H4 (cell line): ENCODE measurements at regions not wholly inside any gene's neighbourhood (a gene's known extent, or its start where the extent isn't known, plus 50 kb on each side); places are given as distances from the start of the nearest gene placed in this dataset.
"Not testable (repeated sequence)": the region's sequence is repeated elsewhere in the genome, so short reads cannot be mapped to it uniquely, and the experiment has no call there.

Experiments
- DNase-seq: peaks from one replicate; pipeline ENCODE4 v3.0.0-alpha.2; 2015; ENCODE audit warnings: low spot score

DNA sequence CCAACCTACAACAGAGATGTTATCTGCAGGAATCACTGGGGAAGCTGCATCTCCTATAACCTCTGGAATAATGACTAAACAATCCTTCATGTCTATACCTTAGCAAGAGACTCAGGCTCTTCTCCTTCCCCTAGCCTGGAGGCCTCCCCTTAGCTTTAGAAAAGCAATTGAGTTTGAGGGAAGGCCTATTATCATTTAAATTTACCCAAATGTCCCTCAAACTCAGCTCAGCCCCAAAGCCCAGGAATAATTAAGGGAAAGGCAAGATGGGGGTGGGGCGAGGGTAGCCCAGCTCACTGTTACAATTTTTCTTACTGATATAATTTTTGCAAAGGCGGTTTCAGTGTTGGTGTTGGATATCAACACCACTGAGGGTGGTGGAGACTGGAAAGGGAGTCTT lies 151.4 kb upstream of the EEA1 start:
- no peak for DNase-seq

DNA sequence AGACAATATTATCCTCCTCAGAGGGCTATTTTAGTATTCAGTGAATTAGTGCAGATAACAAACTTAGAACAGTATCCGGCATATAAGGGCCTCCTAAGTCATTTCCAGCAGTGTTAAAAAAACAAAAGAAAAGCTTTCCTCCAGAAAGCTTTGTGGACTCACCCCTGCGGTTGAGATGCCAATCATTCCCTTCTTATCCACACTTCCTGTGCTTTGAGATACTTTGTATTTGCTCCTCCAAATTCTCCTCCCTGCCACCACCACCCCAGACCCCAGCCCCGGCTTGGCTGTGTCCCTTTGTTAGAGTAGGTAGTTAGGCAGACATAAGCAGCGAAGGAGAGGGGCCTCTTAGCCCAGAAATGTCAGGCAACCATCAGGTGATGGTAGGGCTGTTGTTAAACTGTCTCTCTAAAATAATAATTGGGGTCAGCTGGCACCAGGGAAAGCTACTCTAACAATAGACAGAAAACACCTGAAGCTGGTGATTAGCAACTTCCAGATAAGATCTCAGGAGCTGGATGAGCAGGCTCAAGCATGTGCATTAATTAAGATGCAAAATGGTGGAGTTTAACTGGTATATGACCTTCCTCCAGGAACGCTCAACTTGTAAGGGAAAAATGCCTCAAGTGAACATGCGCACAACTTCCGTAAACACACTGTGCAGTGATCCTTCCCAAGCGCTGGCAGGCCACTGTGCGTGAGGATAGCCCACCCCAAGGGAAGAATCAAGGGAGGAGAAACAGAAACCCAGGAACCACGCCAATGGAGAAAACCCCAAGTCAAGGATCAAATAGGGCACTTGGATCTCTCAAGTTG lies 152.1 kb upstream of the EEA1 start:
- DNase-seq: peak; percentile 21

DNA sequence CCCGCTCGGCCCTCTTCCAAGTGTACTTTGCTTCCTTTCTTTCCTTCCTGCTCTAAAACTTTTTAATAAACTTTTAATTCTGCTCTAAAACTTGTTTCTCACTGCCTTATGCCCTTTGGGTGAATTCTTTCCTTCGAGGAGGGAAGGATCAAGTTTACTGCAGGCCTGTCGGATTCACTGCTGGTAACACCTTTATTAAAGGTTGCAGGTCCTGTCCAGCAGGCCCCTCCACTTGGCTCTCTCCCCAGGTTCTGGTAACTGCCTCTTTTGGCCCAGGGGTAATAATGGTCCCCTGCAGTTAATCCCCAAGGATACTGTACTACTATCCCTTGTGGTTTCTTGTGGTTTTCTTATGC lies 152.7 kb upstream of the EEA1 start:
- no peak for DNase-seq

DNA sequence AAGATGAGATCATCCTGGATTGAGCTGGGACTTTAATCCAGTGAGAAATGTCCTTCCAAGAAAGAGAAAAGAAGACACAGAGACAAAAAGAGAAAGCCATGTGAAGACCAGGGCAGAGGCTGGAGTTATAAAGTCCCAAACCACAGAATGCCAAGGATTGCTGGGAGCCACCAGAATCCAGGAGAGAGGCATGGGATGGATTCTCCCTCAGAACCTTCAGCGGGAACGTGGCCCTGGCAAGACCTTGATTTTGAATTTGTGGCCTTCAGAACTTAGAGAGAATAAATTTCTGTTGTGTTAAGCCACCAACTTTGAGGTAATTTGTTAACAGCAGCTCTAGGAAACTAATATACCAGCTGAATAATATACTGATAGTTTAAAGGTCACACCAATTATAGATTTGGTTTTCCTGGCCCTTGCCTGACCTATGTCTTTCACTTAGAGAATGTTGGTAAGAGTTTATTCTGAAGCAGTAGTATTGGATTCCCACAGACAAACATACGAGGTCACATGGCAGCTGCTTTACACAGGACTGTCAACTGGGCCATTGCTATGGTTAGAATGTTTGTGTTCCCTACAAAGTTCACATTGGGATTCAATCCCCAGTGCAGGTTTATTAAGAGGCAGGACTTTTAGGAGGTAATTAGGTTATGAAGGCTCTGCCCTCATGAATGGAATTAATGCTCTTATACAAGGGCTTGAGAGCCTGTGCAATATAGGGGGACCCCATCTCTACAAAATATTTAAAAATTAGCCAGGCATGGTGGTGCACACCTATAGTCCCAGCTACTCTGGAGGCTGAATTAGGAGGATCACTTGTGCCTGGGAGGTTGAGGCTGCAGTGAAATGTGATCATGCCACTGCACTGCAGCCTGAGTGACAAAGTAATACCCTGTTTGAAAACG lies 156.5 kb upstream of the EEA1 start:
- DNase-seq: no peak

DNA sequence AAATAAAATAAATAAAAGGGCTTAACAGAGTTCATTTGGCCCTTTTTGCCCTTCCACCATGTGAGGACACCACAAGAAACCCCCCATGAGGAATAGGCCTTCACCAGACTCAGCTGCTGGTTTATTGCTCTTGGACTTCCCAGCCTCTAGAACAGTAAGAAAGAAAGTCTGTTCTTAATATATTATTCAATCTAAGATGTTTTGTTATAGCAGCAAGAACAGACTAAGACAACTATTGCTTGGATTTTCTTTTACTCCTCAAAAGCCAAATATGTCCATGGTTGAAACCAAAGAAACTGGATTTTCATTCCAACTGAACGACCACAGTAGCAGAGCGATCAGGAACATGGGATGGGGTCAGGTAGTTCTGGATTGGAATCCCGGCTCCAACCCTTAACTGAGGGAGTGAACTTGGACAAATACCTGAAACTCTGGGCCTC lies 157.2 kb upstream of the EEA1 start:
- DNase-seq: no peak

DNA sequence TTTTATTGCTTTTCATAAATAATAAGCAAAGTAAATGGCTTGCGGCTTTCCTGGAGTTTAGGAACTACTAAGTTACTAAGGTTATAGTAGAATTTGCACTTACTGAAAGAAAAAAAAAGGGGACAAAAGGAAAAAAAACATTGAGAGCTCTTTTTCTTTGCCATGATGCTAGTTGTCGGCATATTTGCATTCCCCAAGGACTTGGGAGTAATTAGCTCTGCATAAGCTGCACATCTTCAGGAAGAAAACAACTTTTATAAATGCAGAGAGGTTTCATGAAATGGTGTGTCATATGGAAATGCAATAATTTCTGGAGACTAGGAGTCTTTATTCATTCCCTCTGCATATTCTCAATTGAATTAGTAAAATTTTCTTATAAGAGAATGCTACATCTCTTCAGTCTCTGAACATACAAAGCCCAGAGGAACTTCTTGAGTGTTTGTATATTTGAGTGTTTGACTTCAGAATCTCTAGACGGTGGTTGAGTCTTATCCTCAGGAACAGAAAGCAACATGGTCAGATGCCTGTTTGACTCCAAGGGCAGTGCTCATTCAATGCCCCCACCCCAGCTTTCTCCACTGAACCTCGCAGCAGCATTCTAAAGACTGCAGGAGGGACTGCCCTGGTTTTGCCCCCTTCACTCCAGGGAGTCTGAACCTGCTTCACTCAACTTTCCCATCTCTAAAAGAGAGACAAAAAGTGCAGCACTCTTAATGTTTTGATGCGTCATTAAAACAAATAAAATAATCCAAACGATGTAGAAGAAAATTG lies 158.9 kb upstream of the EEA1 start:
- no peak for DNase-seq

DNA sequence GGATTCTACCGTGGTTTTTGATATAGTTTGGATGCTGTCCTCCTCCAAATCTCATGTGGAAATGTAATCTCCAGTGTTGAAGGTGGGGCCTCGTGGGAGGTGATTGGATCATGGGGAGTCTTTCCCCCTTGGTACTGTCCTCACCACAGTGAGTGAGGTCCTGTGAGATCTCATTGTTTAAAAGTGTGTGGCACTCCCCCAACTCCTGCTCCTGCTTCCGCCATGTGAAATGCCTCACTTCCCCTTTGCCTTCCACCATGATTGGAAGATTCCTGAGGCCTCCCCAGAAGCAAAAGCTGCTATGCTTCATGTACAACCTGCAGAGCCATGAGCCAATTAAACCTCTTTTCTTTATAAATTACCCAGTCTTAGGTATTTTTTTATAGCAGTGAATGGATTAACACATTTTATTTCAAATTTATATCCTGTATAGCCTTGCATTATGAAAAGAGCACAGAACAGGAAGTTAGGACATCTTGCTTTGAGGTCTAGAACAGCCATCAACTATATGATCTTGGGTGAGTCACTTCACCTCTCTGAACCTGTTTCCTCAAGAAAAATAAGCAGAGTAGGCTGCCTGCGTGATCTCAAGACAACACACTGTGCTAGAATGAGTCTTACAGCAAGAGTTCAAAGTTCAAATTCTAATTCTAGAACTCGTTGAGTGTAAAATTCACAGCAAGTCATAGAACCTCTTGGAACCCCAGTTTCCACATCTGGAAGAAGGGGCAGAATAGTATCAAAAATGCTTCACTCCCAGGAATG lies 160.9 kb upstream of the EEA1 start:
- peak; percentile 56 for DNase-seq

DNA sequence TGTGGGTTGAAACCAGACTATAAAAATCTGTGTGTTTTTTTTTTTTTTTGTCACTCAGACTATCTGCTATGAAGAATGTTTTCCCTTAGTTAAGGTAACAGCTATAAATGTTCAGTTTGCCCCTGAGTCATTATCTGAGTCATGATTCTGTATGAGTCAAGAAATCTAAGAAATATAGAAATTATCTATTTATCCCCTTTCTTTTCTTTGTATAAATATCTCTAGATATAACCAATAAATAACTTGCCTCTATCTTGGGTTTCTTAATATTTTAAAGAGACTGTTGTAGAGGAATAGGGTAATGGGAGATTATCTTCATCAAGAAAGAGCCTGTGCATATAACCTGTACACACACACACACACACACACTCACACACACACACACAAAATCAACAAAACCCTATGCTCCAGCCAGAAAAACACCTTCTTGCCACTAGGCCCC lies 161.7 kb upstream of the EEA1 start:
- no peak for DNase-seq

DNA sequence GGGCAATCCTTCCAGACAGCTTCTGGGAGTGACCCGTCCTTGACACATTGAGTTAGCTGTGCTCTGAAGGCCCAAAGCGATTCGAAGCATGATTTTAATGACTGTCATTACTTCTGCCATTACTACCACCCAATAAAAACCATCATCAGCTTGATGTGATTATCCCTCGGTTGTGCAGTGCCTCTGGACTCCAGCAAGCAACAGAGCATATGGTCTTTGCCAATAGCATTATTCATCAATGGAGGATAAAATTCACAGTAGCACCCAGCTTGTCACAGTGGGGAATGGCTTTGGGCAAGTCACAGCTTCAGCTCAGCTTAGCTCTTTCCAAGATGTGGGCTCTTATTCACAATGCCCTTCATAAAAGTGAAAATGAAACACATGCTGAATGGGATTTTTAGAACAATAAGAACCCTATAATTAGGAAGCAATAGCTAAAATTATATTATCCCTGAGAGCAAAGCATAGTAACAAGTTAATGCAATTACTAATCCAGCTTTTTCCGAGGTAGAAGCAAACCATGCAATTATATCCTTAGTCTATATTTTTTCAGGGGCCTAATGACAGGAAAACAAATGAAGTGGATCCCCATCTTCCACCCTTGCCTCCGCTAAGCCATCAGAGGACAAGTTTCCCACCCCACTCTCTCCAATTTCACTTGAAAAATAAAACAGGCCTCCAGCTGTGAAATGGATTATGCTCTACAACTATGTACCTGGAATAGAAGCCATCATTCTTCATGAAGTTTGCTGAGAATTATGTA lies 163.0 kb upstream of the EEA1 start:
- DNase-seq: no peak

DNA sequence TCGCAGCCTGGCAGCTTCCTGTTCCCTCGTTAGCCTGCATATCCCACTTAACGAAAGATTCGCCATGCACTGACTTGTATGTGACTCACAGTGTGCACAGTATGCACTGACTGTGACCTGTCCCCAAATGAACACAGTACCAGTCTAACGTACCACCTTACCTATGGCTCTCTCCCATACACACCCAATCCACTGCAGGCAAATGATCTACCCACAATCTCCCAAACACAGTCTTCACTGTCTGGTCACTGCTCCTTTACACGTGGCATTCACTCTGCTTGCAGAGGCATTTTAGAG lies 163.5 kb upstream of the EEA1 start:
- no peak for DNase-seq

DNA sequence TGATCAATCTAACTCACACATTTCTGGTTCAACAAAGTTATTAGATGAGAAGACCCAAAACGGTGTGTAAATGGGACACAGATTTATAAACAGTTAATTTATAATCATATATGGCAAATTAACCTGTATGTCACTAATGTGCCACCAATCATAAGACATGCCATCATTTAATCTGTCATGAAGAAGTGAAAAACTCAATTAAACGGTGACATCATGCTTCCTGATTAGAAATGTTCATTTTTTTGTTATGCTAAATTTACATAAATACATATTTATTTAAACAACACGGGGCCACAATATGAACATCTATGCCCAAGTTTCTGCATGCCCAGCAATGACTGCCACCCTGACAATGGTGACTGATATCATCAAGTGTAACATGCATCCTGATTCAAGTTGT lies 164.1 kb upstream of the EEA1 start:
- DNase-seq: no peak

DNA sequence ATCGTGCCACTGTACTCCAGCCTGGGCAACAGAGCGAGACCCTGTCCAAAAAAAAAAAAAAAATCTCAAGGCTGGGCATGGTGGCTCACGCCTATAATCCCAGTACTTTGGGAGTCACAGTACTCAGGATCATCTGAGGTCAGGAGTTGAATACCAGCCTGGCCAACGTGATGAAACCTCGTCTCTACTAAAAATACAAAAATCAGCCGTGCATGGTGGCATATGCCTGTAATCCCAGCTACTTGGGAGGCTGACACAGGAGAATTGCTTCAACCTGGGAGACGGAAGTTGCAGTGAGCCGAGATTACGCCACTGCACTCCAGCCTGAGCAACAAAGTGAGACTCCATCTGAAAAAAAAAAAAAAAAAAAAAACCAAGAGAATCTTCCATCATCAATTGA lies 165.1 kb upstream of the EEA1 start:
- not testable (repeated sequence) for DNase-seq

DNA sequence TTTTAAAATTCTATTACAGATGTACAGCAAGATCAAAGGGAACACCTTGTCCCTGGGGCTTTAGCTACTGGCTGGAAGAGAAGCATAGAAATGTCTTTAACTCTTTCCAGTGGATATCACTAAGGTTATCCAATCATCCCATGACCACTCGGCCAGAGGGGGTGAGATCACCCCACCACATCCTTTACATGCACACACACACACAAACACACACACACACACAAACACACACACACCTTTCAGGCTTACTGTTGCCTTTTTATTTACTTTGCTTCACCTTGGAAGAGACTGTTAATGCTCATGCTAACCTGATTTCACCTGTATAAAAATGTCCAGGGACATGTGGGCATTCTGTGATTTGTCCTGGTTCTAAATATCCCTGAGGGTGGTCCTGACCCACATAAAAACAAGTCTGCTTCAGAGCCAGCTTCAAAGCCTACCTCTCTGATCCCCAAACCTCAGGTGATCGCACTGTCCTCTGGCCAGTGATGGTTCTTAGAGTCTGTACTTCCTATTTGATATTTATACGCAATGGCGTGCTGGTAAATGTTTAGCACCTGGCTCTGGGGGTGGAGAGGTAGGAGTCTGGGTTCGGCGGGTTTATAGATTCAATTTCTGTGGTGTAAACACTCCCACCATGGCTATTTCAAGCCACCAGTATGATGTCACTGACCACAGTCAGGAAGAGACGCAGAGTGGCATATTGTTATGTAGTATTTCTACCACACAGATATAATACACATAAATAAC lies 166.1 kb upstream of the EEA1 start:
- peak; percentile 41 for DNase-seq

DNA sequence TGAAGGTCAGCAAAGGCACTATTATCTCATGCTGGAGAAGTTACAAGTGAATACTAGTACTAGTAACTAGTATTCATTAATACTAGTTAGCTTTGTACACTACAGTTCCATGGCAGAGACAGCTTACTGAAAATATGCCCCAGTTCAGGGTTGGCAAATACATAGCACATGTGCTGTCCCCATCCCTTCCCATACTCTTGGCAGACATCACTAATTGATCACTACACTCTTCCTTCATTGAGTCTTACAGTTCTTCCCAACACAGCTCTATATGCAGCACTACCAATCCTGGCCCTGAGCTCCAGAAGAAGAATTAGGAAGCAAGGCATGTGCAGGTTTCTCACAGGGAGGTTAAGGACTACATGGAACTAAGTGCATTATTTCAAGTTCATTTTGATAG lies 168.3 kb upstream of the EEA1 start:
- no peak for DNase-seq

DNA sequence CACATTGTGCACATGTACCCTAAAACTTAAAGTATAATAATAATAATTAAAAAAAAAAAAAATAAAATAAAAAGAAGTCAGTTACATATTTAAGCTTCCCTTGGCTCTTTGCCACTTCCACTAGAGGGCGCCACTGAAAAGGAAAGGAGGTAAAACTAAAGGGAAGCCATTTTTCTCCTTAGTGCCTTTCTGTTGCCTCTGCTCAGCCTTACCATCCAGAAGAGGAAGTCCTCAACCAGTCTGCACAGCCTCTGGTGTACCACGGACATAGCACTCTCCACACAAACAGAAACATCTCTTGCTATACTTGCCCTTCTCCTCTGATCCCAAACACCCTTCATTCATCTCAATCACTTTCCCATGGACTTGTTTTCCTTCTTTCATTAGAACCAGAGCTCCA lies 169.0 kb upstream of the EEA1 start:
- DNase-seq: peak; percentile 31

DNA sequence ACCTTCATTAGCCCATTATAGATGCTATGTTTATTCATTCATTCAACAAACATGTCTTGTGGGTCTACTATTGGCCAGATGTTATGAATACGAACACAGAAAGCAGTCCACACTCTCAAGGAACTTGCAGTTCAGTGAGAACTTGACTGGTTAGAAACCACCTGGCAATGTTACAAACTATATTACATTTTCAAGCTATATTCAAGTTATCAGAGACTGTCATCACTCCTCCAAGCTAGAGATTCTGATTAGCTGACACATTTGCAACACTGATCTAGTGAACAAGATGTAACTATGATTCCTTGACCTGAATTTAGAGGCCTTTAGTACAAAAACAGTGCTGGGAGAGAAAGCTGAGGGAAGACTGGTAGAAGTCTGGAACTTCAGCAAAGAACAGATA lies 170.7 kb upstream of the EEA1 start:
- DNase-seq: no peak

DNA sequence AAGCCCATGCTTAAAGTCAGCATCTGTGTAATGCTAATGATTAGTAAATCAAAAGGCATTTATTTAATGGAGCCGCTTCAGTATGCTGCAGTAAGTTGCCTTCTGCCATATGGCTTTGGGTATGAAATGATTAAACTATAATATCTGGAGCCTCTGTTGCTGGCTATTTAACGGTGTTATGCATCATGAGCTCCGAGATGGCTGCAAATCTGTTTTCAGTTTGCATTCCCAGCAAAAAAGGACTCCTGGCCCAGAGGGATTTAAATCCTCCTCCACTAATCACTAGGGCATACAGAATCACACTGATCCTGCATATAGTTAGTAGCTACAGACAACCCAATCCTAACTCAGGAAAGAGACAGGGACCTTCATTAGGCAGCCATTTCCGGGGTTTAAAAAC lies 171.5 kb upstream of the EEA1 start:
- DNase-seq: no peak

DNA sequence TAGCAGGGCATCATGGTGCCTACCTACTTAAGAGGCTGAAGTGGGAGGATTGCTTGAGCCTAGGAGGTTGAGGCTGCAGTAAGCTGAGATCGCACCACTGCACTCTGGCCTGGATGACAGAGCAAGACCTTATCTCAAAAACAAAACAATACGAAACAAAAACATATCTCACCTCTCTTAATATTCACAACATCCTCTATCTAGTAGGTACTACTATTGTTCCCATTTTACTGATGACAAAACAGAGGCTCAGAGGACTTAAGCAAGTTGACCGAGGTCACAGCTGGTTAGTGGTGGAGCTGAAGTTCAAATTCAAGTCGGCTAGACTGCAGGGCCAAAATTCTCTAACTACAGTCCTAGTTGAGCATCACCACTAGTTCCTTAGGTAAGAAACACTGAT lies 172.3 kb upstream of the EEA1 start:
- no peak for DNase-seq

DNA sequence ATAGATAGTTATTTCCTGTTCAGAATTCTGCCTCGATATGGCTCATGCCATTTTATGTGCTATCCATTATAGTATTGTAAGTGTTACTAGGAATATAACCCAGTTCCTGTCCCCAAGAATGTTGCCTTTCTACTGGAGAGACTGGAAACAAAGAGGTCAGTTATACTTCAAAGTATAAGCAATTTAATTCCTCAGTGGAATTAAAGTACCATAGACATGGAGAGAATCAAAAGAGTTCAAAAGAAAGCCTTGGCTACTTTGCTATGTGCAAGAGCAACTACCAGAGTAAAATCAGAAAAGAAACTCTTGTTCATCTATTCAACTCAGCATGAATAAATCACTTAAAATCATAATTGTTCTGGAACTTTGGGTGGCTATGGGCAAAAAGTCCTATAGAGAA lies 173.2 kb upstream of the EEA1 start:
- DNase-seq: no peak

DNA sequence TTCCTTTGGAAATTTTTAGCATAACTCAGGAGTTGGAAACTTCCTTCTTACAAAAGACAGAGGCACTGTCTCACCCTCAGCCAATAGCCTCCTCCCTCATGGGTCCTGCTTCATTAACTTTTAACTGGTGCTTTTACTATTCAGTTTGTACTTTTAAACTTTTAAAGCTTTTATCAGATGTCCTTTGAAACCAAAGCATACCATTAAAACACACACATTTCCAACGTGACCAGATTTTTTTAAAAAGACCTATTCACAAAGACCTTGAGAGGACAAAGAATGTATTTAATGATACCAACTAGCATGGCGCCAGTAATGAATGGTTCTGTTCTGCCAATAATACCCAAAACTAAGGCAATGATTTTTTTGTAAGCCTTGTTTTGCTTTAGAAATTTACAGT lies 173.6 kb upstream of the EEA1 start:
- no peak for DNase-seq
